HL-60 (cell line): ENCODE measurements at regions not wholly inside any gene's neighbourhood (a gene's known extent, or its start where the extent isn't known, plus 50 kb on each side); places are given as distances from the start of the nearest gene placed in this dataset.

Experiments used
- DNase-seq, 2 experiments: peaks; one replicate each; pipeline ENCODE4 v3.0.0-alpha.2; 2010 to 2020; ENCODE audit warnings: low read depth in 1 of 2, low spot score in 1 of 2
- H3K27ac ChIP-seq: fragments of 250-450 bp; sonication (Bioruptor Pico); replicated peaks from 2 replicates; pipeline ENCODE4 v1.5.1; 2020; ENCODE audit warnings: mild to moderate bottlenecking, moderate library complexity
- H3K27me3 ChIP-seq: fragments of 250-450 bp; sonication (Bioruptor Pico); 2 replicates; pipeline ENCODE4 v1.5.1; 2021; ENCODE audit warnings: mild to moderate bottlenecking, moderate library complexity; ENCODE audit not compliant: insufficient read depth, poor library complexity, severe bottlenecking
- H3K4me3 ChIP-seq: replicated peaks from 2 replicates; pipeline ENCODE4 v1.5.1; 2011; ENCODE audit warnings: mild to moderate bottlenecking, control low read depth, low read length; ENCODE audit not compliant: insufficient read depth
- GABPA ChIP-seq: IDR thresholded peaks from 2 replicates; pipeline ENCODE4 v1.6.1; 2012; ENCODE audit warnings: low read depth
- POLR2AphosphoS5 ChIP-seq: IDR thresholded peaks from 2 replicates; pipeline ENCODE4 v1.6.1; 2012; ENCODE audit warnings: low read depth
- SPI1 ChIP-seq: IDR thresholded peaks from 2 replicates; pipeline ENCODE4 v1.6.1; 2012; ENCODE audit warnings: low read depth, mild to moderate bottlenecking, borderline replicate concordance
- TF ChIP-seq, protein P1 (sequence below): IDR thresholded peaks from one replicate; pipeline ENCODE4 v1.5.1; 2011; ENCODE audit warnings: low read length, control low read depth, inconsistent platforms; ENCODE audit not compliant: insufficient read depth
- TF ChIP-seq, protein P2 (sequence below): IDR thresholded peaks from 2 replicates; pipeline ENCODE4 v1.6.1; 2012; ENCODE audit warnings: low read depth; ENCODE audit not compliant: insufficient replicate concordance

DNA sequence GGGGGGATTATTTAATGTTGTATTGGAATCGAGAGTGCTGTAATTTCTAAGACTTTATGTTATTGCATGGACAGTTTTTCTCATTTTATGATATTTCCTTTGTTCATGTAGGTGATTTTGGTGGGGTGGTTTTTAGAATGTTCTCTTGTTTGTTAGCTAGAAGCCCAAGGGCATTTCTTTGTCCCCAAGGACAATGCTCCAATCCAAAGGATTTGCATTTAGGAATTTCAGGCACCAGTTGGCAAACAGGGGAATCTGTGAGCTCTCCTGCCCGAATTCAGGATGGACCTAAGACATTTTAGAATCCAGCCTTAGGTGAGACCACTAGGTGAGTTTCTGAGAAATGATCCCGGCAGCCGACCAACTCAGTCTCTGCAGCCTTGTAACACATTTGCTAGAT, 324.9 kb downstream of the KCNRG start:
- TF ChIP-seq SPI1 (no peak), GABPA (no peak), POLR2AphosphoS5 (no peak)
- TF ChIP-seq, protein P1, sequence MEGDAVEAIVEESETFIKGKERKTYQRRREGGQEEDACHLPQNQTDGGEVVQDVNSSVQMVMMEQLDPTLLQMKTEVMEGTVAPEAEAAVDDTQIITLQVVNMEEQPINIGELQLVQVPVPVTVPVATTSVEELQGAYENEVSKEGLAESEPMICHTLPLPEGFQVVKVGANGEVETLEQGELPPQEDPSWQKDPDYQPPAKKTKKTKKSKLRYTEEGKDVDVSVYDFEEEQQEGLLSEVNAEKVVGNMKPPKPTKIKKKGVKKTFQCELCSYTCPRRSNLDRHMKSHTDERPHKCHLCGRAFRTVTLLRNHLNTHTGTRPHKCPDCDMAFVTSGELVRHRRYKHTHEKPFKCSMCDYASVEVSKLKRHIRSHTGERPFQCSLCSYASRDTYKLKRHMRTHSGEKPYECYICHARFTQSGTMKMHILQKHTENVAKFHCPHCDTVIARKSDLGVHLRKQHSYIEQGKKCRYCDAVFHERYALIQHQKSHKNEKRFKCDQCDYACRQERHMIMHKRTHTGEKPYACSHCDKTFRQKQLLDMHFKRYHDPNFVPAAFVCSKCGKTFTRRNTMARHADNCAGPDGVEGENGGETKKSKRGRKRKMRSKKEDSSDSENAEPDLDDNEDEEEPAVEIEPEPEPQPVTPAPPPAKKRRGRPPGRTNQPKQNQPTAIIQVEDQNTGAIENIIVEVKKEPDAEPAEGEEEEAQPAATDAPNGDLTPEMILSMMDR, result no peak
- TF ChIP-seq, protein P2, sequence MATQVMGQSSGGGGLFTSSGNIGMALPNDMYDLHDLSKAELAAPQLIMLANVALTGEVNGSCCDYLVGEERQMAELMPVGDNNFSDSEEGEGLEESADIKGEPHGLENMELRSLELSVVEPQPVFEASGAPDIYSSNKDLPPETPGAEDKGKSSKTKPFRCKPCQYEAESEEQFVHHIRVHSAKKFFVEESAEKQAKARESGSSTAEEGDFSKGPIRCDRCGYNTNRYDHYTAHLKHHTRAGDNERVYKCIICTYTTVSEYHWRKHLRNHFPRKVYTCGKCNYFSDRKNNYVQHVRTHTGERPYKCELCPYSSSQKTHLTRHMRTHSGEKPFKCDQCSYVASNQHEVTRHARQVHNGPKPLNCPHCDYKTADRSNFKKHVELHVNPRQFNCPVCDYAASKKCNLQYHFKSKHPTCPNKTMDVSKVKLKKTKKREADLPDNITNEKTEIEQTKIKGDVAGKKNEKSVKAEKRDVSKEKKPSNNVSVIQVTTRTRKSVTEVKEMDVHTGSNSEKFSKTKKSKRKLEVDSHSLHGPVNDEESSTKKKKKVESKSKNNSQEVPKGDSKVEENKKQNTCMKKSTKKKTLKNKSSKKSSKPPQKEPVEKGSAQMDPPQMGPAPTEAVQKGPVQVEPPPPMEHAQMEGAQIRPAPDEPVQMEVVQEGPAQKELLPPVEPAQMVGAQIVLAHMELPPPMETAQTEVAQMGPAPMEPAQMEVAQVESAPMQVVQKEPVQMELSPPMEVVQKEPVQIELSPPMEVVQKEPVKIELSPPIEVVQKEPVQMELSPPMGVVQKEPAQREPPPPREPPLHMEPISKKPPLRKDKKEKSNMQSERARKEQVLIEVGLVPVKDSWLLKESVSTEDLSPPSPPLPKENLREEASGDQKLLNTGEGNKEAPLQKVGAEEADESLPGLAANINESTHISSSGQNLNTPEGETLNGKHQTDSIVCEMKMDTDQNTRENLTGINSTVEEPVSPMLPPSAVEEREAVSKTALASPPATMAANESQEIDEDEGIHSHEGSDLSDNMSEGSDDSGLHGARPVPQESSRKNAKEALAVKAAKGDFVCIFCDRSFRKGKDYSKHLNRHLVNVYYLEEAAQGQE, result no peak
- H3K4me3 ChIP-seq, result no peak overlapping the region
- H3K27me3 ChIP-seq, result no peaks in the 10 kb centered on the region
- no peak overlapping the region for H3K27ac ChIP-seq
- no peak for DNase-seq

DNA sequence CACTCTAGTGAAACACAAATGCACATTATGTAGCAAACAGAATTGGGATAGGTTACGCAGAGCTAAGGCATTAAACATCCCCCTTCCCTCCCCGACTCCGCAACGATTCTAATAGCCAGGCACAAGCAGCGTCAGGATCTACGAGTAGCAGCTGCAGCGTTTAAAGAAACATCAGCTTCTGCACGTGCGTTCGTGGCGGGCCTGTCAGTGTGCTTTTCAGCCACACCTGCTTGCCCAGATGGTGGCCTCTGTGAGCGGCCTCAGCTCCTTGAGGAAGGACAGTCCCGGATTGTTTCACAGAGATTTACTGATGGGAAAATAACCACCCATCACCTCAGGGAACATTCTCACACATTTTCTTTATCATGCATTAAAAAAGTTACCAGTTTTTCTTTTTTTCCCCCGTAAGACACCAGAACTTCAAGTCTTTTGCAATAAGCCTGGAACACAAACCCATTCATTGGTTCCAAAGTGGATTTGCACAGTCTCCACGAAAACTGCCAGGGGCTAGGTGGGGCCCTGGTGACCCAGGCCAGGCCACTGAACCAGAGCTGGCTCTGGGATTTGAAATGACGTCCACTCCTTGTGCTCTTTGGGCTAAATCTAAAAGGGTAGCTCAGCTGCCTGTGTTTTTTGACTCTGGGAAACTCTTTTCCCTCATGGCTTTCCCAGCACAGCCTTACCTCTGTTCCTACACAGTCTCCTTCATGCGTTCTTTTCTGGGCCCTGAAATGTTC, 325.5 kb downstream of the KCNRG start:
- TF ChIP-seq, protein P1, result no peak
- TF ChIP-seq, protein P2, result no peak
- no peak for TF ChIP-seq SPI1
- TF ChIP-seq GABPA, result no peak
- TF ChIP-seq POLR2AphosphoS5, result no peak
- Histone ChIP-seq H3K27ac (no peak overlapping the region), H3K27me3 (no peaks in the 10 kb centered on the region), H3K4me3 (no peak overlapping the region)
- no peak for DNase-seq

DNA sequence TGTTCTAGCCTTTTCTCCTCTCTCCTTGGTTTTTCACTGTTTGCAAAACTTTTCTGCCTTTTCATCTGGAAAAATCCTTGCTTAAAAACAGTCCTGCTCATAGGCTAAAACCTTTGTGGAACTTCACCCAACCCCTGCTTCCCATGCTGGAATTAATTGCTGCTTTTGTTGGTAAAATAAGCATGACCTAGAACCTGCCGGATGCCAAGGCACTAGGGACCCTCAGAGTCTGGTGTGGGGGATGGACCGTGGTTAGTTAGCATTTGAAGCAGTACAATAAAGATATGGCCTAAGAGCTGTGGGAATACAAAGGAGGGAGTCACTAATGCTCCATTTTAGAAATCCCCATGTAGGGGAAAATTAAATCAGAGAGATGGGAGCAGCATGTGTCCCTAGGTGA, 326.3 kb downstream of the KCNRG start:
- TF ChIP-seq, protein P2, result no peak
- no peak for TF ChIP-seq GABPA
- TF ChIP-seq POLR2AphosphoS5, result no peak
- TF ChIP-seq, protein P1, result no peak
- no peak for TF ChIP-seq SPI1
- no peak overlapping the region for H3K4me3 ChIP-seq

More for the DNA sequence above, 326.3 kb downstream of the KCNRG start:
- H3K27me3 ChIP-seq, result no peaks in the 10 kb centered on the region
- H3K27ac ChIP-seq, result no peak overlapping the region
- no peak for DNase-seq
